ENCODE measurements at regions not wholly inside any gene's neighbourhood (a gene's known extent, or its start where the extent isn't known, plus 50 kb on each side); places are given as distances from the start of the nearest gene placed in this dataset.

GRCh38 chr6:106903299-106903698, 71.2 kb downstream of the CD24 start:
- Histone ChIP-seq H3K4me1 (ENCODE audit: control insufficient read depth in 2 of 2, insufficient read depth in 2 of 2, low read length in 2 of 2) (no peaks in the 10 kb centered on the region), H3K27me3 (ENCODE audit: control insufficient read depth in 2 of 2, insufficient read depth in 1 of 2, low read length in 1 of 2) (no peaks in the 10 kb centered on the region), H3K9me3 (ENCODE audit: control insufficient read depth in 2 of 2, insufficient read depth in 1 of 2, low read length in 1 of 2) (no peaks in the 10 kb centered on the region), H3K4me3 (ENCODE audit: low read length in 2 of 2) (no peak overlapping the region), H3K36me3 (ENCODE audit: control insufficient read depth in 2 of 2, insufficient read depth in 2 of 2, low read length in 1 of 2) (no peaks in the 10 kb centered on the region), H3K27ac (ENCODE audit: low read depth in 1 of 2, low read length in 1 of 2) (no peak overlapping the region)
- no peak for DNase-seq (ENCODE audit: low read depth in 6 of 9, low spot score in 9 of 9)
- WGBS, result 75% methylated on average over 4 of the region's 4 CpGs

- H3K9me3 ChIP-seq (ENCODE audit: control insufficient read depth in 2 of 2, insufficient read depth in 1 of 2, low read length in 1 of 2), result no peaks in the 10 kb centered on the region
- WGBS, result 93% methylated on average over 3 of the region's 3 CpGs
These were observed 73.5 kb downstream of the CD24 start for GRCh38 chr6:106901062-106901461.

GRCh38 chr6:106899697-106900096, 74.8 kb downstream of the CD24 start:
- no peak for DNase-seq (ENCODE audit: low read depth in 6 of 9, low spot score in 9 of 9)
- H3K27ac ChIP-seq (ENCODE audit: low read depth in 1 of 2, low read length in 1 of 2), result no peak overlapping the region
- no peaks in the 10 kb centered on the region for H3K36me3 ChIP-seq (ENCODE audit: control insufficient read depth in 2 of 2, insufficient read depth in 2 of 2, low read length in 1 of 2)
- no peaks in the 10 kb centered on the region for H3K4me1 ChIP-seq (ENCODE audit: control insufficient read depth in 2 of 2, insufficient read depth in 2 of 2, low read length in 2 of 2)
- no peaks in the 10 kb centered on the region for H3K9me3 ChIP-seq (ENCODE audit: control insufficient read depth in 2 of 2, insufficient read depth in 1 of 2, low read length in 1 of 2)
- no peaks in the 10 kb centered on the region for H3K27me3 ChIP-seq (ENCODE audit: control insufficient read depth in 2 of 2, insufficient read depth in 1 of 2, low read length in 1 of 2)
- no peak overlapping the region for H3K4me3 ChIP-seq (ENCODE audit: low read length in 2 of 2)
- 93% methylated on average over 4 of the region's 4 CpGs for WGBS

More at GRCh38 chr6:106901062-106901461, 73.5 kb downstream of the CD24 start:
- H3K27me3 ChIP-seq (ENCODE audit: control insufficient read depth in 2 of 2, insufficient read depth in 1 of 2, low read length in 1 of 2), result no peaks in the 10 kb centered on the region
- H3K4me3 ChIP-seq (ENCODE audit: low read length in 2 of 2), result no peak overlapping the region
- no peak overlapping the region for H3K27ac ChIP-seq (ENCODE audit: low read depth in 1 of 2, low read length in 1 of 2)
- no peaks in the 10 kb centered on the region for H3K36me3 ChIP-seq (ENCODE audit: control insufficient read depth in 2 of 2, insufficient read depth in 2 of 2, low read length in 1 of 2)
- DNase-seq (ENCODE audit: low read depth in 6 of 9, low spot score in 9 of 9), result no peak
- no peaks in the 10 kb centered on the region for H3K4me1 ChIP-seq (ENCODE audit: control insufficient read depth in 2 of 2, insufficient read depth in 2 of 2, low read length in 2 of 2)

DNA sequence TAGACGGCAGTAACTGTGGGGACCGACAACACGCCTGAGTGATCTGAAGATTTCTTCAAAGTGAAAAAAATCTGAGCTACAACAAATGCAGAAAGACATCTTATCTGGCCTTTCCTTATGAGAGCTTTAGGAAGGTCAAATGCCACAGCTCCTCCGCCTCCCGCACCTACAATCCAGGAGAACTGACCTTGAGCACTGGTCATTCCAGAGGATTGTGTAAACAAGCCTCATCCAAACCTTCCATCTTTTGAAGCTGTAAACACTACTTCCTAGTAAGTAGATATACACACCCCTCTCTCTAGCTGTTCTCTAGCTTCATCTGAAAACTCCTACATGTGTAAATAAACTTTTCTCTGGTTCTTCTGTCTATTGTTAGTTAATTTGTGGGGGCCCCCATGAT, 76.9 kb downstream of the CD24 start:
- Histone ChIP-seq H3K4me1 (ENCODE audit: control insufficient read depth in 2 of 2, insufficient read depth in 2 of 2, low read length in 2 of 2) (no peaks in the 10 kb centered on the region), H3K9me3 (ENCODE audit: control insufficient read depth in 2 of 2, insufficient read depth in 1 of 2, low read length in 1 of 2) (no peaks in the 10 kb centered on the region), H3K27ac (ENCODE audit: low read depth in 1 of 2, low read length in 1 of 2) (no peak overlapping the region), H3K27me3 (ENCODE audit: control insufficient read depth in 2 of 2, insufficient read depth in 1 of 2, low read length in 1 of 2) (no peaks in the 10 kb centered on the region), H3K36me3 (ENCODE audit: control insufficient read depth in 2 of 2, insufficient read depth in 2 of 2, low read length in 1 of 2) (no peaks in the 10 kb centered on the region), H3K4me3 (ENCODE audit: low read length in 2 of 2) (no peak overlapping the region)
- no peak for DNase-seq (ENCODE audit: low read depth in 6 of 9, low spot score in 9 of 9)
- 96% methylated on average over 5 of the region's 5 CpGs for WGBS

- Histone ChIP-seq H3K4me3 (ENCODE audit: low read length in 2 of 2) (no peak overlapping the region), H3K4me1 (ENCODE audit: control insufficient read depth in 2 of 2, insufficient read depth in 2 of 2, low read length in 2 of 2) (no peaks in the 10 kb centered on the region), H3K27ac (ENCODE audit: low read depth in 1 of 2, low read length in 1 of 2) (no peak overlapping the region), H3K36me3 (ENCODE audit: control insufficient read depth in 2 of 2, insufficient read depth in 2 of 2, low read length in 1 of 2) (no peaks in the 10 kb centered on the region), H3K9me3 (ENCODE audit: control insufficient read depth in 2 of 2, insufficient read depth in 1 of 2, low read length in 1 of 2) (no peaks in the 10 kb centered on the region), H3K27me3 (ENCODE audit: control insufficient read depth in 2 of 2, insufficient read depth in 1 of 2, low read length in 1 of 2) (no peaks in the 10 kb centered on the region)
- DNase-seq (ENCODE audit: low read depth in 6 of 9, low spot score in 9 of 9), result no peak
- 83% methylated on average over 5 of the region's 5 CpGs for WGBS
These were observed 78.9 kb downstream of the CD24 start for GRCh38 chr6:106895703-106896040.

DNA sequence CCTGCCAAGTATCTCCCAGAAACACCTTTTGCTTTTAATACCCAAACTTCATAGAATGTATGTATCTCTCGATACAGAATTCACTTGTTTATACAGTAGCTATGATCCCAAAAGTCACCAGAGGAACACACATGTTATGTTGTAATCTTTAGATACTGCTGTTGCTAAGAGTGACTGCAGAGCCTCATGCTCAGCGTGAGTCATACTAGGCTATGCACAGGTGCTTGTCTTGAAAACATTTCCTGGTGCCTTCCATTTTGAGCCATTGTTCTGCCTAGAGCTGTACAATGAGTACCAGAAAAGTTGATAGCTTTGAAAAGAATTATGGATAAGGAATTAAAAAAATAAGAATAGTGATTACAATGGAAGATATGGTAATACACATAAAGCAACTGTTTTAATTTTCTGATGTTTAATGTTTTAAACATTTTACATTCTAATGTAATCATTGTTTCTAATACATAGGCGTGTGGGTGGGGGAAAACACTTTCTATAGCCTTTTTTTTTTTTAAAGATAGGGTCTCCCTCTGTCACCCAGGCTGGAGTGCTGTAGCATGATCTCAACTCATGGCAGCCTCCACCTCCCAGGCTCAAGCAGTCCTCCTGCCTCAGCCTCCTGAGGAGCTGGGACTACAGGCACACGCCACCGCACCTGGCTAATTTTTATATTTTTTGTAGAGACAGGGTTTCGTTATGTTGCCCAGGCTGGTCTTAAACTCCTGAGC, 79.4 kb downstream of the CD24 start:
- no peaks in the 10 kb centered on the region for H3K9me3 ChIP-seq (ENCODE audit: control insufficient read depth in 2 of 2, insufficient read depth in 1 of 2, low read length in 1 of 2)
- H3K27me3 ChIP-seq (ENCODE audit: control insufficient read depth in 2 of 2, insufficient read depth in 1 of 2, low read length in 1 of 2), result no peaks in the 10 kb centered on the region
- no peak overlapping the region for H3K27ac ChIP-seq (ENCODE audit: low read depth in 1 of 2, low read length in 1 of 2)
- H3K4me3 ChIP-seq (ENCODE audit: low read length in 2 of 2), result no peak overlapping the region
- no peak for DNase-seq (ENCODE audit: low read depth in 6 of 9, low spot score in 9 of 9)
- no peaks in the 10 kb centered on the region for H3K4me1 ChIP-seq (ENCODE audit: control insufficient read depth in 2 of 2, insufficient read depth in 2 of 2, low read length in 2 of 2)
- H3K36me3 ChIP-seq (ENCODE audit: control insufficient read depth in 2 of 2, insufficient read depth in 2 of 2, low read length in 1 of 2), result no peaks in the 10 kb centered on the region
- 96% methylated on average over 6 of the region's 6 CpGs for WGBS

GRCh38 chr6:106892186-106892585, 82.3 kb downstream of the CD24 start:
- no peaks in the 10 kb centered on the region for H3K27me3 ChIP-seq (ENCODE audit: control insufficient read depth in 2 of 2, insufficient read depth in 1 of 2, low read length in 1 of 2)
- H3K36me3 ChIP-seq (ENCODE audit: control insufficient read depth in 2 of 2, insufficient read depth in 2 of 2, low read length in 1 of 2), result no peaks in the 10 kb centered on the region
- WGBS, result 97% methylated on average over 5 of the region's 5 CpGs
- no peak for DNase-seq (ENCODE audit: low read depth in 6 of 9, low spot score in 9 of 9)
- H3K27ac ChIP-seq (ENCODE audit: low read depth in 1 of 2, low read length in 1 of 2), result no peak overlapping the region
- no peaks in the 10 kb centered on the region for H3K4me1 ChIP-seq (ENCODE audit: control insufficient read depth in 2 of 2, insufficient read depth in 2 of 2, low read length in 2 of 2)
- no peaks in the 10 kb centered on the region for H3K9me3 ChIP-seq (ENCODE audit: control insufficient read depth in 2 of 2, insufficient read depth in 1 of 2, low read length in 1 of 2)
- no peak overlapping the region for H3K4me3 ChIP-seq (ENCODE audit: low read length in 2 of 2)

DNA sequence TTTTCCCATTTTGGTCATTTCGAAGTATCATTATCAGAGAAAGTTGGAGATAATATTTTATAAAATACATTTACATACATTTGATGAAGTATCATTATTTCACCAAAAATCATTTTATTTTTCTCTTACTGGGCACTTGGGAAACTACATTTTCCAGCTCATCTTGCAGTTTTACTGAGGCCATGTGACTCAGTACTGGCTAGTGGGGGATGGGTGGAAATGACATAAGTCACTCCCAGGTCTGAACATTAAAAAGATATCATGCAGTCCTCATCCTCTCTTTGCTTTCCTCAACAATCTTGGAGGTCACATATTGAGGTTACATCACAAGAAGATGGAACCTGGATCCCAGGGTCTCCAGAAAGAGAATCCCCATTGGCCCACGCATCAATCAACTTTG, 84.1 kb downstream of the CD24 start:
- Histone ChIP-seq H3K27me3 (ENCODE audit: control insufficient read depth in 2 of 2, insufficient read depth in 1 of 2, low read length in 1 of 2) (no peaks in the 10 kb centered on the region), H3K27ac (ENCODE audit: low read depth in 1 of 2, low read length in 1 of 2) (no peak overlapping the region), H3K4me3 (ENCODE audit: low read length in 2 of 2) (no peak overlapping the region), H3K4me1 (ENCODE audit: control insufficient read depth in 2 of 2, insufficient read depth in 2 of 2, low read length in 2 of 2) (no peaks in the 10 kb centered on the region), H3K36me3 (ENCODE audit: control insufficient read depth in 2 of 2, insufficient read depth in 2 of 2, low read length in 1 of 2) (no peaks in the 10 kb centered on the region), H3K9me3 (ENCODE audit: control insufficient read depth in 2 of 2, insufficient read depth in 1 of 2, low read length in 1 of 2) (no peaks in the 10 kb centered on the region)
- no peak for DNase-seq (ENCODE audit: low read depth in 6 of 9, low spot score in 9 of 9)
- WGBS, result 97% methylated on average over 2 of the region's 2 CpGs

DNA sequence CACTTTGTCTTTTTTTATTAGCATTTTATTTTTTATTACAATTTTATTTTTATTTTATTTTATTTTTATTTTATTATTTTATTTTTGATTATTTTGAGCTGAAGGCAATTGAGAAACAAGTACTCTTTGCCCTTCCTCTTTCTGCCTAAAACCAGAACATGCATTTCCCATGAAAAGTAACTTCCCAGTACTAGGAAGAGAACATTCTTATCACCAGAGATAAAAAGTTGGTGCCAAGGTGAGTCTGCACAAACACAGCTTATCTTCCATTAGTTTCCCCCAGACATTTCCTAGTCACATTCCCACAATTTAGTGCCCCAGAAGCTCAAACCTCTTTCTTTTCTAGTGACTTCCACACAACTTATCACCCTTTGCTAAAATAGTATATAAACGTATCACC, 84.8 kb downstream of the CD24 start:
- no peaks in the 10 kb centered on the region for H3K27me3 ChIP-seq (ENCODE audit: control insufficient read depth in 2 of 2, insufficient read depth in 1 of 2, low read length in 1 of 2)
- no peaks in the 10 kb centered on the region for H3K4me1 ChIP-seq (ENCODE audit: control insufficient read depth in 2 of 2, insufficient read depth in 2 of 2, low read length in 2 of 2)
- DNase-seq (ENCODE audit: low read depth in 6 of 9, low spot score in 9 of 9), result no peak
- H3K27ac ChIP-seq (ENCODE audit: low read depth in 1 of 2, low read length in 1 of 2), result no peak overlapping the region
- no peaks in the 10 kb centered on the region for H3K36me3 ChIP-seq (ENCODE audit: control insufficient read depth in 2 of 2, insufficient read depth in 2 of 2, low read length in 1 of 2)
- no peak overlapping the region for H3K4me3 ChIP-seq (ENCODE audit: low read length in 2 of 2)
- WGBS, result 43% methylated on average over 1 of the region's 1 CpG
- H3K9me3 ChIP-seq (ENCODE audit: control insufficient read depth in 2 of 2, insufficient read depth in 1 of 2, low read length in 1 of 2), result no peaks in the 10 kb centered on the region

Data from thymus (tissue), 11 donors.